Endothelial cell of umbilical vein (primary cell): ENCODE measurements at regions not wholly inside any gene's neighbourhood (a gene's known extent, or its start where the extent isn't known, plus 50 kb on each side); places are given as distances from the start of the nearest gene placed in this dataset.

Source experiments
- BruUV-seq: library from RNA; stranded (reverse); fragments of 400-500 nt; replicated peaks from 2 replicates; lab custom pipeline; 2021; lab: Mats Ljungman, UMichigan
- CTCF ChIA-PET: fragments of 300-600, 350-600 bp; sonication (Branson Sonifier 250); formaldehyde crosslinking; loops from one replicate; lab custom pipeline; 2021; ENCODE audit warnings: antibody characterized with exemption, inconsistent platforms; lab: Charles Lee
- POLR2A ChIA-PET: fragments of 300-600, 350-600 bp; sonication (Branson Sonifier 250); formaldehyde crosslinking; loops from one replicate; lab custom pipeline; 2021; ENCODE audit warnings: antibody characterized with exemption, inconsistent platforms; lab: Charles Lee
- DNase-seq: peaks from one replicate; pipeline ENCODE4 v3.0.0-alpha.2; 2011; ENCODE audit warnings: low read depth, low spot score
- FAIRE-seq: peaks from 2 replicates; lab custom pipeline; 2011; peaks lifted over from hg19 to GRCh38; lab: Jason Lieb, UNC
- H2AFZ ChIP-seq: 2 replicates; pipeline ENCODE4 v1.6.0; 2012; ENCODE audit warnings: low read depth, low read length, control low read depth, inconsistent platforms
- H3K27ac ChIP-seq: 2 replicates; pipeline ENCODE4 v1.5.1; 2011; ENCODE audit warnings: low read depth, mild to moderate bottlenecking, control low read depth, low read length, moderate library complexity; ENCODE audit not compliant: insufficient read depth
- H3K27me3 ChIP-seq, 2 experiments: 2 replicates each; pipeline versions ENCODE4 v1.6.0 to v1.6.1; 2011; ENCODE audit warnings: low read length in 2 of 2, mixed read lengths in 1 of 2; ENCODE audit not compliant: control insufficient read depth in 2 of 2, insufficient read depth in 2 of 2
- H3K36me3 ChIP-seq, 2 experiments: 2 replicates in 1 of 2; 3 replicates in 1 of 2; pipeline ENCODE4 v1.5.1; 2011; ENCODE audit warnings: low read length in 2 of 2, mild to moderate bottlenecking in 1 of 2, moderate library complexity in 1 of 2; ENCODE audit not compliant: control insufficient read depth in 2 of 2, insufficient read depth in 2 of 2; ENCODE audit errors: extremely low read depth in 1 of 2
- H3K4me1 ChIP-seq: 3 replicates; pipeline ENCODE4 v1.5.1; 2011; ENCODE audit warnings: mild to moderate bottlenecking, low read length; ENCODE audit not compliant: control insufficient read depth, insufficient read depth; ENCODE audit errors: extremely low read depth
- H3K4me2 ChIP-seq: 2 replicates; pipeline ENCODE4 v1.6.1; 2011; ENCODE audit warnings: low read length, control low read depth, mixed read lengths; ENCODE audit not compliant: insufficient read depth
- H3K4me3 ChIP-seq, 3 experiments: fragments of 200-600 bp in 1 of 3; sonication (generic), shearing (Covaris generic) in 1 of 3; replicated peaks in 1 of 3; 2 replicates each; pipeline ENCODE4 v1.5.1; 2011 to 2016; ENCODE audit warnings: control low read depth in 3 of 3, low read length in 3 of 3, mild to moderate bottlenecking in 2 of 3, inconsistent platforms in 1 of 3, low read depth in 1 of 3, moderate library complexity in 1 of 3; ENCODE audit not compliant: insufficient read depth in 1 of 3
- H3K79me2 ChIP-seq: 2 replicates; pipeline ENCODE4 v1.6.0; 2012; ENCODE audit warnings: low read length, inconsistent platforms; ENCODE audit not compliant: control insufficient read depth, insufficient read depth
- H3K9ac ChIP-seq: replicated peaks from 2 replicates; pipeline ENCODE3; 2011; ENCODE audit warnings: low read length, control low read depth; ENCODE audit not compliant: insufficient read depth; ENCODE audit errors: extremely low read depth
- H3K9me1 ChIP-seq: replicated peaks from 3 replicates; pipeline ENCODE4 v1.6.0; 2011; ENCODE audit warnings: mild to moderate bottlenecking, low read length; ENCODE audit not compliant: control insufficient read depth, insufficient read depth; ENCODE audit errors: extremely low read depth
- H3K9me3 ChIP-seq: replicated peaks from 2 replicates; pipeline ENCODE4 v1.5.1; 2012; ENCODE audit warnings: low read length, inconsistent platforms; ENCODE audit not compliant: control insufficient read depth, insufficient read depth
- H4K20me1 ChIP-seq: replicated peaks from 2 replicates; pipeline ENCODE3; 2011; ENCODE audit warnings: mild to moderate bottlenecking, low read length; ENCODE audit not compliant: control insufficient read depth, insufficient read depth; ENCODE audit errors: extremely low read depth
- CTCF ChIP-seq, 2 donors: IDR thresholded peaks; 1 replicate in 1 of 2; 2 replicates in 1 of 2; pipeline ENCODE4 v1.5.1; 2011; ENCODE audit warnings: low read length in 2 of 2, mild to moderate bottlenecking in 2 of 2, moderate library complexity in 2 of 2, control low read depth in 1 of 2, inconsistent platforms in 1 of 2, low read depth in 1 of 2; ENCODE audit not compliant: insufficient read depth in 1 of 2; ENCODE audit errors: extremely low read depth in 1 of 2
- EZH2 ChIP-seq: IDR thresholded peaks from 2 replicates; pipeline ENCODE4 v1.6.1; 2012; ENCODE audit warnings: borderline replicate concordance, low read depth, mild to moderate bottlenecking, moderate library complexity, low read length, inconsistent platforms; ENCODE audit not compliant: severe bottlenecking
- FOS ChIP-seq: IDR thresholded peaks from 2 replicates; pipeline ENCODE4 v1.6.1; 2011; ENCODE audit warnings: mild to moderate bottlenecking, low read length, moderate library complexity, borderline replicate concordance; ENCODE audit not compliant: insufficient read depth
- GATA2 ChIP-seq: IDR thresholded peaks from 2 replicates; pipeline ENCODE4 v1.7.0; 2011; ENCODE audit warnings: low read depth, mild to moderate bottlenecking, moderate library complexity, mixed read lengths, low read length; ENCODE audit not compliant: insufficient read length, insufficient read depth
- JUN ChIP-seq: IDR thresholded peaks from 2 replicates; pipeline ENCODE4 v1.6.1; 2011; ENCODE audit warnings: borderline replicate concordance, low read depth; ENCODE audit not compliant: insufficient read length, insufficient read depth
- MYC ChIP-seq: IDR thresholded peaks from one replicate; pipeline ENCODE4 v1.6.1; 2011; ENCODE audit warnings: mild to moderate bottlenecking, low read depth, low read length
- POLR2A ChIP-seq: IDR thresholded peaks from 2 replicates; pipeline ENCODE4 v1.6.1; 2012; ENCODE audit warnings: low read depth, mild to moderate bottlenecking, control low read depth, low read length
- POLR2AphosphoS5 ChIP-seq: IDR thresholded peaks from 2 replicates; pipeline ENCODE4 v1.6.1; 2012; ENCODE audit warnings: low read depth, mild to moderate bottlenecking, control low read depth, low read length, moderate library complexity; ENCODE audit not compliant: insufficient read depth
- dilution Hi-C: fragments of 300-500 bp; cut with MboI; formaldehyde crosslinking; loops from one replicate; pipeline ENCODE4 v1.15.0; 2019; ENCODE audit warnings: low sequenced_read_pairs; ENCODE audit not compliant: extremely low pct_ligation_motif_present
- intact Hi-C: fragments of 100-400 bp; cut with micrococcal nuclease; formaldehyde crosslinking; loops from one replicate; pipeline ENCODE4 v1.10.0; 2022
- TF ChIP-seq, protein P1 (sequence below): IDR thresholded peaks from 2 replicates; pipeline ENCODE4 v1.6.1; 2011; ENCODE audit not compliant: insufficient read depth, insufficient read length

- Histone ChIP-seq H3K9me3 (no peaks in the 10 kb centered on the region), H3K36me3 (no peaks in the 10 kb centered on the region), H3K27ac (no peak overlapping the region), H3K27me3 (no peaks in the 10 kb centered on the region), H3K4me1 (no peaks in the 10 kb centered on the region), H3K4me2 (no peak overlapping the region), H3K9ac (no peak overlapping the region), H2AFZ (no peak overlapping the region), H3K79me2 (no peaks in the 10 kb centered on the region), H4K20me1 (no peaks in the 10 kb centered on the region), H3K9me1 (no peaks in the 10 kb centered on the region), H3K4me3 (no peak overlapping the region)
- dilution Hi-C loops (no loop called here), intact Hi-C loops (no loop called here)
- FAIRE-seq: no peak
- CTCF ChIA-PET: no interaction called here
- POLR2A ChIA-PET: no interaction called here
- no TSS peak for BruUV-seq
- no peak for DNase-seq
- TF ChIP-seq POLR2AphosphoS5: no peak
- TF ChIP-seq FOS: no peak
- no peak for TF ChIP-seq EZH2
- TF ChIP-seq MYC: no peak
- no peak for TF ChIP-seq JUN
- TF ChIP-seq GATA2: no peak
- TF ChIP-seq CTCF (IDR thresholded peaks at IDR 0.05; ENCODE audit: extremely low read depth in 1 of 2, insufficient read depth in 1 of 2, low read depth in 1 of 2, low read length in 2 of 2): no peak
- TF ChIP-seq, protein P1, sequence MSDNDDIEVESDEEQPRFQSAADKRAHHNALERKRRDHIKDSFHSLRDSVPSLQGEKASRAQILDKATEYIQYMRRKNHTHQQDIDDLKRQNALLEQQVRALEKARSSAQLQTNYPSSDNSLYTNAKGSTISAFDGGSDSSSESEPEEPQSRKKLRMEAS: no peak
- no peak for TF ChIP-seq POLR2A
Observed at GRCh38 chr1:167158111-167158812, 62.4 kb upstream of the POU2F1 start.
